Mucosa of descending colon (tissue), 3 donors: ENCODE measurements at regions not wholly inside any gene's neighbourhood (a gene's known extent, or its start where the extent isn't known, plus 50 kb on each side); places are given as distances from the start of the nearest gene placed in this dataset.

Experiments used
- ATAC-seq: fragments of 200-7000 bp; cut with Tn5 transposase; one replicate; pipeline ENCODE4 v1.9.1; 2020; ENCODE audit warnings: mild to moderate bottlenecking, moderate library complexity
- DNase-seq, 3 donors: peaks; one replicate each; pipeline ENCODE4 v3.0.0-alpha.2; 2020
- H3K36me3 ChIP-seq: fragments of 200-600 bp; one replicate; pipeline ENCODE4 v1.8.0; 2021; ENCODE audit warnings: low read depth, mild to moderate bottlenecking
- H3K4me1 ChIP-seq: fragments of 200-600 bp; one replicate; pipeline ENCODE4 v1.8.0; 2021; ENCODE audit warnings: low read depth, mild to moderate bottlenecking
- H3K4me3 ChIP-seq: fragments of 200-600 bp; one replicate; pipeline ENCODE4 v1.8.0; 2021; ENCODE audit warnings: mild to moderate bottlenecking
- H3K9me3 ChIP-seq: fragments of 200-600 bp; one replicate; pipeline ENCODE4 v1.8.0; 2021; ENCODE audit warnings: mild to moderate bottlenecking
- intact Hi-C, 2 donors: fragments of 100-400 bp; cut with DNase I in 1 of 2; cut with micrococcal nuclease in 1 of 2; formaldehyde crosslinking; loops; one replicate each; pipeline versions ENCODE4 v1.11.0 to v1.11.1; 2022; cut with DNase I, micrococcal nuclease
- TF ChIP-seq, protein P1 (sequence below): fragments of 200-600 bp; IDR thresholded peaks from one replicate; pipeline ENCODE4 v1.8.0; 2022; ENCODE audit warnings: antibody characterized with exemption, mild to moderate bottlenecking
- donor health status: DM: no; HTN: no; CAD: no; lungs with moderate emphysema.
- donor health status: DM: no; HTN: no; CAD: no.
- donor health status: DM: no; HTN: yes; CAD: no.

DNA sequence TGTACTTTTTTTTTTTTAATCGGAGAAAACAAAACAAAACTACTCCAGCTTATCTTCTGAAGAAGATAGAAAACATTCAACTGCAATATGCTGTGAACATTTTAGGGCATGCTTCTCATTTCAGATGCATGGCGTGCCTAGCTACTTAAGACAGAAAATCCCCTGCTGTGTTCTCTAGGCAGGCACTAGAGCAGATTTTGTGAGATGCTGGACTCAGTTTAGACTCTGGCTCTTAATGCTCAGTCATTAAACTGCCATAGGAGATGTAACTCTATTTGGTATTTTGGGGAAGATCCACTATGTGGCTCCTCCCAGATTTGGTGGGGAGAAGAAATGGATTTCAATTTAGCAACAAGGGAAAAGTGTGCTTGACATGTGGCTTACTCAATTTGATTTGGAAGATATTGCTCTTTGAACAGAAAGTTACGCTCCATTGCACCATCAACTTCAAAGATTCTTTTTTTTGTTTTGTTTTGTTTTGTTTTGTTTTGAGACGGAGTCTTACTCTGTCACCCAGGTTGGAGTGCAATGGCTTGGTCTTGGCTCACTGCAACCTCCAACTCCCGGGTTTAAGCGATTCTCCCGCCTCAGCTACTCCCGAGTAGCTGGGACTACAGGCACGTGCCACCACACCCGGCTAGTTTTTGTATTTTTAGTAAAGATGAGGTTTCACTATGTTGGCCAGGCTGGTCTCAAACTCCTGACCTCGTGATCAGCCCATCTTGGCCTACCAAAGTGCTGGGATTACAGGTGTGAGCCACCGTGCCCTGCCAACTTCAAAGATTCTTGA, 62.0 kb upstream of the LEKR1 start:
- Histone ChIP-seq H3K4me3 (no peak overlapping the region), H3K9me3 (no peaks in the 10 kb centered on the region), H3K36me3 (no peaks in the 10 kb centered on the region), H3K4me1 (no peaks in the 10 kb centered on the region)
- ATAC-seq (no peak), DNase-seq (no peak)
- TF ChIP-seq, protein P1, sequence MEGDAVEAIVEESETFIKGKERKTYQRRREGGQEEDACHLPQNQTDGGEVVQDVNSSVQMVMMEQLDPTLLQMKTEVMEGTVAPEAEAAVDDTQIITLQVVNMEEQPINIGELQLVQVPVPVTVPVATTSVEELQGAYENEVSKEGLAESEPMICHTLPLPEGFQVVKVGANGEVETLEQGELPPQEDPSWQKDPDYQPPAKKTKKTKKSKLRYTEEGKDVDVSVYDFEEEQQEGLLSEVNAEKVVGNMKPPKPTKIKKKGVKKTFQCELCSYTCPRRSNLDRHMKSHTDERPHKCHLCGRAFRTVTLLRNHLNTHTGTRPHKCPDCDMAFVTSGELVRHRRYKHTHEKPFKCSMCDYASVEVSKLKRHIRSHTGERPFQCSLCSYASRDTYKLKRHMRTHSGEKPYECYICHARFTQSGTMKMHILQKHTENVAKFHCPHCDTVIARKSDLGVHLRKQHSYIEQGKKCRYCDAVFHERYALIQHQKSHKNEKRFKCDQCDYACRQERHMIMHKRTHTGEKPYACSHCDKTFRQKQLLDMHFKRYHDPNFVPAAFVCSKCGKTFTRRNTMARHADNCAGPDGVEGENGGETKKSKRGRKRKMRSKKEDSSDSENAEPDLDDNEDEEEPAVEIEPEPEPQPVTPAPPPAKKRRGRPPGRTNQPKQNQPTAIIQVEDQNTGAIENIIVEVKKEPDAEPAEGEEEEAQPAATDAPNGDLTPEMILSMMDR = no peak
- intact Hi-C loops = no loop called here

DNA sequence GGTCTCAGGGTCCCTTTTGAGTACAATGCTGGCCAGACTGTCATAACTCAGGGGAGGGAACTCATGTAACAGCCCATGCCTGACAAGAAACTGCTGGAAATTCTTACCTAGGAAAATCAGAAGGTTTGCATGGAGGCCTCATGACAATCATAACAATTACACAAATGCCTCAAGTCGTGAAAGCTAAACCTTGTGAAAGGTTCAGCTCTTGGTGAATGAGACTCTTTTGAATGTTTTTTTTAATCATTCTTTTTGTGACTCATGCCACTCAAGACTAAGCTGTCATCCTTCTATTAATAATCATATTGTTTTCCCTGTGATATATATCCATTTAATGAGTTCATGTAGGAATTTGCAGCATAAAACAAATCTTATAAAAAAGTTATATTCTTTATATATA, 61.4 kb upstream of the LEKR1 start:
- no peak for ATAC-seq
- no peak overlapping the region for H3K4me3 ChIP-seq
- H3K36me3 ChIP-seq = no peaks in the 10 kb centered on the region
- intact Hi-C loops = no loop called here
- TF ChIP-seq, protein P1 = no peak
- no peaks in the 10 kb centered on the region for H3K4me1 ChIP-seq
- no peaks in the 10 kb centered on the region for H3K9me3 ChIP-seq
- DNase-seq = no peak

DNA sequence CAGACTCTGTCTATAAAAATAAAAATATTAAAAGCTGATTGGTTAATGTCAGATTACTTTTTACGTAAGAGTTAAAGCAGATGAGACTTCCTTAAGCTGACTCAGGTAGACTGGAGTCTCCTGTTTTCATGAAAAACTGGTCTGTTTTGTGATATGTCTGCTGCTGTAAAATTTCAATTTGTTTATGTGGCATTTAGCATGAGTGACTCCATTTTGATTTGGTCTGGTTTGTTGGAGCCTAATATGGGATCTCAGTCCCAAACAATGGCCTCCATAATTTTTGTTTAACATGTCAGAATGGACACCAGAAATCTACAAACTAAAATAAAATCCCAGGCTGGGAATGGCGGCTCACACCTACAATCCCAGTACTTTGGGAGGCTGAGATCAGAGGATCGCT, 57.8 kb upstream of the LEKR1 start:
- Histone ChIP-seq H3K36me3 (no peaks in the 10 kb centered on the region), H3K4me3 (no peak overlapping the region), H3K4me1 (no peaks in the 10 kb centered on the region), H3K9me3 (no peaks in the 10 kb centered on the region)
- no peak for ATAC-seq
- TF ChIP-seq, protein P1 = no peak
- intact Hi-C loops = no loop called here
- no peak for DNase-seq

DNA sequence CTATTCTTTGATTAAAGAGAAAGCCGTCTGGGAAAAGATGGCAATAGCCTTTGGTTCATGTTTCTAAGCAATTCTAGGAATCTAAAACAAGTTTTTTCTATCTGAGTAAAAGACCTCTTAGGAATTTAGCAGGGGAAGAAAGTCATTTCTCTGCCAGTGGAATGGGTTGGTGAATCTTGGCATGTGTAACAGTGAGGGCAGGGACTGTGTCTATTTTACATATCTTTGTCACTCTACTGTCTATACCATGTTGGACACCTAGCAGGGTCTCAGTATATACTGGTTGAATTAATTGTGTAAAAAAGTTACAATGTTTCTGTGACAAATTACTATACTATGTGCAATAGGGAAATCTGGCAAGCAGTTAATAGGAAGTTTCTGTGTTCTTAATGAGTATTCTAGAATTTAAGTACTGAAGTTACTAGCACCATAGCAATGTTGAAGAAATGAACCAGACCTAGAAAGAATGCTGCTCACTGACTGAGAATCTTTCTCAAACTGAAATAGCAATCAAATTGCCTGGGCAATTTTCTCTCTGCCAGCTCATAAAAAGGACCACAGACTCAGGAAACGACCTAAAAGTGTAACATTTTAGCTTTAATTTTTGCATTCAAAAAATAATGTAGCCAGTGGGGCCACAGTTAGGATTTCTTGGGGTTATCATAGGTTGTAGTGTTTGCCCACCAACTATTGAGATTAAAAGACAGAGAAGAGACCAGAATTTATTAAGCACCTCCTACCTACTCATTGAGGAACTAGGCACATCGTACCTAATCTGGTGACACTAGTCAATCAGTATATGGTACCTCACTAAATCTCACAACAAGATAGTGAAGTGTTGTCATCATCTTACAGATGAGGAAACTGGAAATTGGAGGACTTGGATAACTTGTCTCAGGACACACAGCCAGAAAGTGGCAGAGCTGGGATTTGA, 56.2 kb upstream of the LEKR1 start:
- ATAC-seq = no peak
- TF ChIP-seq, protein P1 = no peak

DNA sequence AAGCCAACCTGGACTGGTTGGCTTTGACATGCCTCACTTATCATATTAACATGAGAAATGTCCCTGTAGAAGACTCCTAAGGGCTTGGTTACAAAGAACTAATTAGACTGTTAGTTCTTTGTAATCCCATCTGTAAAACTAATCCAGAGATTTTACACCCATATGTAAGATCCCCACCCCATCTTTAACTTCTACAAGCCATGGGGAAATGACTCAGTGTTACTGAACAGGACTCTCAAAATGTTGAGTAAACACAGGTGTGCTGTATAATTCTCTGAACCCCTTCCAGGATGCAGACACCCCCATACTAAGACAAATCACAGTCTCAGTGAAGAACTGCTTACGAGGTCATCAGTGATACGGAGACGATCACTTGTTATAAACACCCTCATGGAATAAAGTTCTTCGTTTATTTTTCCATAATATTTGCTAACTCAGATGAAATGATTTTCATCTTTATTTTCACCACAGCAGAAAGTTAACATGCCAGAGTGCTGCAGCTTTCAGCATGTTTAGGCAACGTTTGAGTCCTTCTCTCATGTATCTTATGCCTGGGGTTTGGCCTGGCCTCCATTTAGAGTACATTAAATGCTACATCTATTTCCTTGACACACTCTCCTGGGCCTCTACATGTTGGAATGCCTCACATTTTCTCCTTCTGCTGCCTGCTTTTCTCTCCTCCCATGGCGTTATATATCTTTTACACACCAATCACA, 55.3 kb upstream of the LEKR1 start:
- ATAC-seq = no peak
- no peaks in the 10 kb centered on the region for H3K36me3 ChIP-seq
- TF ChIP-seq, protein P1 = no peak
- DNase-seq = no peak
- intact Hi-C loops = no loop called here
- no peak overlapping the region for H3K4me3 ChIP-seq
- H3K9me3 ChIP-seq = no peaks in the 10 kb centered on the region
- H3K4me1 ChIP-seq = no peaks in the 10 kb centered on the region

More for the DNA sequence above, 56.2 kb upstream of the LEKR1 start:
- intact Hi-C loops = no loop called here
- Histone ChIP-seq H3K4me1 (no peaks in the 10 kb centered on the region), H3K4me3 (no peak overlapping the region), H3K9me3 (no peaks in the 10 kb centered on the region), H3K36me3 (no peaks in the 10 kb centered on the region)
- no peak for DNase-seq
